Amniotic stem cell (primary cell): ENCODE measurements at regions not wholly inside any gene's neighbourhood (a gene's known extent, or its start where the extent isn't known, plus 50 kb on each side); places are given as distances from the start of the nearest gene placed in this dataset.

Experiments used
- DNase-seq: peaks from one replicate; lab custom pipeline; 2025; lab: John Stamatoyannopoulos, UW

DNA sequence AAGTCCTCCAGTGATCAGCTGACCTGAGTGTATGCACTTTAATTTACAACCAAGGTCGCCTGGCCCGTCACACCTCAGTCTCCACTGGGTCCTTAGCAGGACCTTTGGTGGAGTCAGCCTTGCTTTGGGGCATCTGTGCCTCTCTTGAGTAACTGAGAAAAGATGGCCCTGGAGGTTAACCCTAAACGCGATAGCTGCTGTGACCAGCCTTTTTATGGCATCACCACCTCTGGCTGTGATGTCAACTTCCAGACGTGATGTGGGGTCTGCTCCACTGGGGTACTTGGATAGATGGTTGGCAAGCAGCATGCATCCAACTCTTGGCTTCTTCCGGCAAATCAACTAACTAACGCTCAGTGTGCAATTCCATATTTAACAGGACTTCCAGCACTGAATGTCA lies 122.8 kb upstream of the RTL1 start:
- no peak for DNase-seq

DNA sequence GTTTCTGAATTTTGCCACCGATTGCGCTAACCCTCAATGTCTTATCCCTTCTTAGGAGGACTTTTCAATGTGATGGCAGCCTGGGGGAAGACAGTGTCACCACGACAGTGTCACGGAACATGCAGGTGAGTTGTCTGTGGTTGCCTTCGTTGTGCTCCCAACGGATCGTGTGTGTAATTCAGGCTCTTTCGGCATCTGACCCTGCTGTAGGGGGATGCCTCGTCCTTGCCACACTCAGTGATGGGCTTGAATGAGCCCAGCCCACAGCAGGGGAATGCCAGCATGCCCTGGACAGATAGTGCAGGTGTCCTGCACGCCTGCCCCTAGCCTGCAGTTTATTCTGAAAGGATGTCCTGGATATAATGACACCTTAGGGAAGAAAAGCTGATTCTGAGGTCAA lies 123.8 kb upstream of the RTL1 start:
- DNase-seq: no peak

DNA sequence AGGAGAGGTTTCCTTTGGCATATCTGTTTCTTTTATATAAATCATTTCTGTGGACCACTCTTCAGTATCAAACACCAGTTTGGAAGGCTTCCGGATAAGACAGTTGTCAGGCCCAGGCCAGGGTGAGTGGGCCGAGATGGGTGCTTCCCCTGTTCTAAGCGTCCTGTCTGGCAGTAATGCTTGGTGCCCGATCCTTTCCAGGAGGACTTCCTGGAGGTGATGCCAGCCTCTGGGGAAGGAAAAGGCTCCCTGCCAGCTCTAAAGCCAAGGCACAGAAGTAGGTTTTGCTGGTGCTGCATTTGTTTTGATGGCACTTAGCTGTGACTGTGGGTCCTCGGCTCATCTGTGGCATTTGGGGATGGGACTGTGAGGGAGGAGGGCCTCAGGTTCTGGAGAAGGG lies 124.4 kb upstream of the RTL1 start:
- no peak for DNase-seq

DNA sequence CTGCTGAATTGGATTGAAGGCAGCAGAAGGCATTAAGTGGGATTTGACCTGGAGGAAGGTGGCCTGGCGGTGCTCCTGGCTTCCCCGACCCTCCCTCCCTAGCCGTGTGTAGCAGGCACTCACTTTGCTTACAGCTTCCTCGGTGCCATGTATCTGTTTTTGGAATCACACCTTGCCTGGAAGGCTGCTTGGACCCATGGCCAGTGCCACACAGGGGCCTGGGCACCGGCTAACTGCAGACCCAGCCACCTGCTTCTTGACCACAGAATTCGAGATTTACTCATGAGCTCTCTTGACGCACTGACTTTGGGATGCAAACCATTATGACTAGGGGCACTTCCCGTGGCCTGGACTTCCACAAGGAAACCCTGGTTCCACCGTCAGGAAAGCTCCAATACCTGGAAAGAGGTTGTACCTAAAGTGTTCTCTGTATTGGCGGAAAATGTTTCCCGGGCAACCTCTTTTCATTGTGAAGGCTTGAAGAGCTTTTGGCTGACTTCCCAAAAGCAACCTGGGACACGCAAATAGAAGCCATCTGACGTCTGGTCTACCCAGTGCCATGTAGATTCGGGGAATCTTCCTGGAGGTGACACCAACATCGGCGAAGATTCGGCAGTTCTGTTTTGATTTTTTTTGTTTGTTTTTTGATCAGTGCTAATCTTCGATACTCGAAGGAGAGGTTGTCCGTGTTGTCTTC lies 125.6 kb upstream of the RTL1 start:
- no peak for DNase-seq

DNA sequence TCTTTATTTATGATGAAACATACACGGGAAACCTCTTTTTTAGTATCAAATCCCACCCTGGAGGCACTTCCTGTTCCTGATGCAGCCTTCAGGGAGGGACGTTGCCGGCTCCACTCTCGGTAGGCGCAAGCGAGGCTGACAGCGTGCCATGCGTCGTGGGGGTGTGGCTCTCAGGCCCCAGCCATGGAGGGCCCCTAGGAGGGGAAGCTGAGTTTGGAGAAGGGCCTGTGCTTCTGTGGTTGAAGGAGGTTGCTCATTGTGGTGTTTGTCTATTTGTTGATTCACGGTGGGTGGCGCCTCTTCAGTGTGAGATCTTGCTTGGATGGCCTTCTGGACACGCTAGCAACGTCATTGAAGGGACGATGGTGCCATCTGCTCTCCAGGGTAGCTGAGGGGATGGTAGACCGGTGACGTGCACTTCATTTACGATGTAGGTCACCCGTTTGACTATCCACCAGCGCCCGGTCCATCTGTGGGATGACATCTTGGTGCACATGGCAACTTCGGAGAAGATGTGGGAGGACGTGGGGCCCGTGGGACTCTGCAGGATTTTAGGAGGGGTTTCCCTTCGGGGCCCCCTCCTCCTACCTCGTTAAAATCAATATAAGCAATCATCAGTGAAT lies 126.3 kb upstream of the RTL1 start:
- DNase-seq: no peak

DNA sequence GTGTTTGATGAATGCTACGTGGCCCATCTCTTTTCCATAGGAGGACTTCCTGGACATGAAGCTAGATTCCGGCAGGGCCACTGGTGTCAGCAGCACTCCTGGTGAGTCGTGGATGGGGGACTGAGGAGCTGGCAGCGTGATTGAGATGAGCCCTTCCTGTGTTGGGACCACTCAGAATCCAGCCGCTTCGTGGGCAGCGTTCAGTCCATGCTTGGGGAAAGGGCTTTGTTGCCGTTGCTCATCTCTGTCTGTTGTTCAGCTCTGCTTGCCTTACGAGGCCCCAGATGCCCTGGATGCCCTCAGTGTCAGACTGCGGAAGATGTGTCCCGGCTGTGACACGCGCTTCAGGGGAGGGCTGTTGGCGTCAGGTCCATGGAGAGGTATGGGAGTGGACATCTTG lies 127.1 kb upstream of the RTL1 start:
- no peak for DNase-seq

DNA sequence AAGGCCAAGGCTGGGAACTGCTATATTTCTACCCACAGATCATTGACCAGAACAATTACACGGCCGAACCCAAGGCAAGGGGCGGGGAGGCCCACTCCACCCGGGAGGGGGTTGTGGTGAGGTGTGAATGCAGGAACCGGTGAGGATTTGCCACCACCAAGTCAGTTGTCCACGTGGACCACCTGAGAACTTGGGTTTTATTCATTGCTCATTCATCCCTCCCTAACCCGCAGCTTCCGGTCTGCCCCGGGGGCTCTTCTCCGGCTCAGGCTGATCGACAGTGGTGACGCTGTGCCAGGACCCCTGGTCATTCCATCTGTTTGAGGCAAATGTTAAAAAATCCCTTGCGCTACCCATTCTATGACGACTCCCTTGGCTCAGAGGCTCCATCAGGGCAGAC lies 127.7 kb upstream of the RTL1 start:
- no peak for DNase-seq

DNA sequence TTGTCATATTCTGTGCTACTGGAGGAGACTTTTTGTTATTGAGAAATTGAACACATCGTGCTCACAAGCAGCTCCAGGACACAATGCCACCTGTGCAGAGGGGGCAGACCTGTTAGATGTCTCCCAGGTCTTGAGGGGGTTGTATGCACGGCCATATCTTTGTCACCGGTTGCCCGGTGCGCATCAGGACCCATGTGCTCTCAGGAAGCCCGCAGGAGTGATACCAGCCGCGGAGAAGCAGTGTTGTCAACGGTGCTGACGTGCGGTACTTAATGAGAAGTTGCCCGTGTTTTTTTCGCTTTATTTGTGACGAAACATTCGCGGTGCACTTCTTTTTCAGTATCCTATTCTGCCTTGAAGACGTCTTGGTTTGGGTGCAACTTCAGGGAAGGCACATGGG lies 128.2 kb upstream of the RTL1 start:
- DNase-seq: no peak

DNA sequence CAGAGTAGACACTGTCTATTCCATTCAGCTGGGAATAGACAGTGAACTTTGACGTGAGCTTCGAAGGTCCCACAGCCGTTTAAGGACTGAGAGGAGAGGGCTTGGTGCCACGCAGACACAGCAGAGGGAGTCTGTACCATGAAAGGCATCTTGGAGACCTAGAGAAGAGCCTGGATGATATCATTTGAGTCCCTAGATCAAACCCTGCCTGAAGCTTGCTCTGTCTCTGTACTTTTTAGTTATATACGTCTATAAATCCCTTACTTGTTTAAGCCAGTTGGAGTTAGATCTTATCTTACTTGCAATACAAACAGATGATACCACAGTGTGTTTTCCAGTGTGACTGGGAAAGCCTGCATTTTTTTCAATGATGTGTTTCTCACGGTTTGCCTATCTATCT lies 128.9 kb upstream of the RTL1 start:
- no peak for DNase-seq

DNA sequence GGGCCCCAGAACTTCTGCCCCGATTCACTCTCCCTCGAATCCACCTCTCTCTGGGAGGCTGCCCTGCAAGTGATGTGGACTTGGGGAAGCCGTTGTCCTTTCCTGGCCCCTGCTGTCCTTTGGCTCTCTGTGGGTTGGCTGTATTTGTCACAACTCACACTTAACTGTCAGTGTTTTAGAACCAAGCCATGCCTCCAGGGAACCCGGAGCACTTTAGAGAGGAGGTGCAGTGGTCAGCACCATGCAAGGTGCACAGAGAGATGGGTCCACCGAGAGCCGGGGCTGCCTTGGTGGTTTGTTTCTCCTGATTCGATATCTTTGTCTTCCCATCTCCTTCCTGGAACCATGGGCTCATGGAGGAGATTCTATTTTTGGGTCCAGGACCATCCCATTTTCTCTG lies 129.5 kb upstream of the RTL1 start:
- no peak for DNase-seq

DNA sequence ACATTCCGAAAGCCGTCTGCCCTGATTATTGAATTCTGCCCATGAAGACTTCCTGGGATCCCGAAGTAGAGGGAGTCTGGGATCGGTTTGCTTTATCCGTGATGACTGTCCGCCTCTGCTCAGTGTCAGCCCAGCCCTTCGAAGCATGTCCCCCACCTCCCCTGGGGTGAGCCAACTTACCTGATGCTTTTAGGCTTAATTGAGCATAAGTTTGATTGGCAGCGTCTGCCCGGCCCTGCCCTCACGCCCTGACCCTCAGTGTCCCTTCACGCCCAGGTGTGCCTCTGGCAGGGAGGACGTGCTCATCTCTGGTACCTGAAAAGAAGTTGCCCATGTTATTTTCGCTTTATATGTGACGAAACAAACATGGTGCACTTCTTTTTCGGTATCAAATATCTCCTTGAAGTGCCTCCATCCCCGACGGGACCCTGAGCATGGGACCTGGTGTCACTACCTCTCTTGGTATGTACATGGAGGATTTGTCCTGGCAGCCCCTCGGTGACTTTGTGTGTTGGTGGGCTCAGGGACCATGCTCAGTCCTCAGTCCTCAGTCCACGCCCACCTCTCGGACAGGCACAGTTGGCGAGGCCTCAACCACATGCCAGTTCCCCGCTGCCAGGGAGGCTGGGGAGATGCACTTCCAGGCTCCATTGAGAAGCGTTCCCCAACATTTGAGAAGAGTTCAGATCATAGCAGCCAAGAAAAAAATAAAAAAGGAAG lies 130.1 kb upstream of the RTL1 start:
- DNase-seq: no peak

DNA sequence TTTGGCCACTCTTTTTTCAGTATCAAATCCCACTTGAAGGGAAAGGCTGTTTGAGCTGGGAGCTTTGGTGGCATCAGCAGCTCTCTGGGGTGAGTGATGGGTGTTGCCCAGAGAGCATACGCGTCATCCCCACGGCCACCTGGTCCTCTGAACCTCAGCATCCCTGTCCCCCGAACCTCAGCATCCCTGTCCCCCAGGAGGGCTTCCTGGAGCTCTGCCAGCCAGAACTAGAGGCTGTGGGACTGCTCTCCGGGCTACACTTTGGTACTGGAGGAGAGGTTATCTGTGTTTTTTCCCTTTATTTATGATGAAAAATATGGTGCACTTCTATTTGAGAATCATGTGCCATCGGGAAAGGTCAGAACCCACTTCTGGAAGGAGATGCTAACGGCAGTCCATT lies 131.5 kb upstream of the RTL1 start:
- no peak for DNase-seq

DNA sequence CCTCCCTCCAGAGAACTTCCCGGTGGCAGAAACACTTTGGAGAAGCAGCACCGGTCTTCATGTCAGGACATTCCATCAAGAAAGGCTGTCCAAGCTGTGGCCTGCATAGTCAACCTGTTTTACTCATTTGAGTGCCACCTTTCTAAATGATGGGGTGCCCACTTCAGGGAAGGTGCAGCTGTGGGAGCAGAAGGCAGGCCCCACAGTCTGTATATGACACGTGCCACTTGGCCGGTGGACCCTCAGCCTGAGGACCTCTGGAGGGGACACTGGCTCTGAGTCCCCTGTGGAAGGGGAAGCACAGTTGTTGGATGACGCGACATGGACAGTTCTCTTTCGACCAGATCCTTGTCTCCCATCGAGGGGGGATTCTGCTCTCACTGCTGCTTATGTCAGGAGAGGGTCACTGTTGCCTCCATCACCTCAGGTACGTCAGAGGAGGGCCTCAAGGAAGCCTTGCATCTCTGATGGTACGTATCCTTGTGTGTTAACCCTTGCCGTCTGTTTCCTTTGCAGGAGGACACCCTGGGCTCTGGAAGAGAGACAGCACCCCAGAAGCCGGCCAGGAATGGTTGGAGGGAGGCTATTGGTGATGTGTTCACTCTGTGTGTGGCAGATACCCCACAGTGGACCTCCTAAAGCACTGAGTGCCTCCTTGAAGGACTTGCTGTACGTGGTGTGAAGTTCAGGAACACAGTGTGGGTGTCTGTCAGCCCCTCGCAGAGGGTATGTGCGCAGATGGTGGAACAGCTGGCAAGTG lies 132.1 kb upstream of the RTL1 start:
- DNase-seq: no peak

DNA sequence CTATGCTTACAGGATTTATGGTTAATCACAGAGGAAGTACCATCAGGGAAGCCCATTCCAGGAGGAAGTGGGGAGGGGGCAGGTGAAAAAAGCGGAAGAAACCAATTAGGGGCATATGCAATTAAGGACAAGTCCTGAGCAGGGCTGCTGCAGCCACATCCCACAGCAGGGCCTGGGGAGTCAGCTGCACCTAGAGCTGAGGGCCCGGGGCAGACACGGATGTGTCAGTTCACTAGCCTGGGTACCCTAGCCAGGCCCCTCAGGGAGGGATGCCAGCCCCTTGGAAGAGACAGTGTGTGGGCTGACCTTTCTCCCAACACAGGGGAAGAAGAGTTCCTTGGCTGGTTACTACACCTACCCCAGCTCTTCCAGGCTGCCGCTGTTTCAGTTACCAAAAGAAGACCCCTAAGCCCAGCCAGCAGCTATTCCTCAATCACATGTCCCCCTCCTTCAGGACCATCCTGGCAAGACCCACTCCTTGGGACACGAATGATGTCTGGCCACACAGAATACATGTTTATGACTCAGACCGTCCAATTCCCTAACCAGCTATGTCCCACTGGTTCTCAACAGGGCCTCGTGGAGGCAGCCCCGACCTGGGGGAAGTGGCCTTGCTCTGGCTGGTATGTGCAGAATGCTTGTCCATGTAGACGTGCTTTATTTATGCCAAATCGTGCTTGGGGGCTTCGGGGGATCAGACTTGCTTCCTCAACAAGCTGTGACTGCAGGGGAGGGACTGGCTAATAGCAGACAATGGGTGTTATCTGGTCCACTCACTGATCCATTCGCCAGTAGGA lies 133.7 kb upstream of the RTL1 start:
- no peak for DNase-seq

DNA sequence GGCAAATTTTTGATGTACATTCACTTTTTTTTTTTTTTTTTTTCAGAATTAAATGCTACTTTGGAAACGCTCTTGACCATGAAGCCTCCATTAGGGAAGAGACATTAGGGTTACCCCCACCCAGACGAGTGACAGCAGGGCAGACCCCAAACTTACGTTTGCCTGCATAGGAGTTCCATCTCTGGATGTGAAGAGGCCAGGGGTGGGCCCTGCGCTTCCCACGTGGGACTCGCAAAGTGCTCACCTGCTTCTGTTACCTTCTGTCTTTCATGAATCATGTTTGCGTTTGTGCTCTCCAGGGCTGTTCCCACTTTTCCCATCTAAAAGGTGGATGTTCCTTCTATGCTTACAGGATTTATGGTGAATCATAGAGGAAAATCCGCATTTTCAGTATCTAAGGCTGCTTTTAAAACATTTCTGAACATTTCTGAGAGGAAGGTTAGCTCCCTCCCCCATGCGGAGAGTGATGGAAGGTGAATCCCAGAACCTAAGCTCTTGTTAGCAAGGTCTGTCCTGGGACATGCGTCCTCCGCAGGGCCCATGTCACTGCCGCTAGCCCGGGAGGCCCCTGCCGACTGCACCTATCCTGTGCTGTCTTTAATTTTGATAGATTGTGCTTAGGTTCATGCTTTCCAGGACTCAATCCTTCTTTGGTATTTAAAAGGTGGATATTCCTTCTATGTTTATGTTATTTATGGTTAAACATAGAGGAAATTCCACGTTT lies 135.7 kb upstream of the RTL1 start:
- no peak for DNase-seq

DNA sequence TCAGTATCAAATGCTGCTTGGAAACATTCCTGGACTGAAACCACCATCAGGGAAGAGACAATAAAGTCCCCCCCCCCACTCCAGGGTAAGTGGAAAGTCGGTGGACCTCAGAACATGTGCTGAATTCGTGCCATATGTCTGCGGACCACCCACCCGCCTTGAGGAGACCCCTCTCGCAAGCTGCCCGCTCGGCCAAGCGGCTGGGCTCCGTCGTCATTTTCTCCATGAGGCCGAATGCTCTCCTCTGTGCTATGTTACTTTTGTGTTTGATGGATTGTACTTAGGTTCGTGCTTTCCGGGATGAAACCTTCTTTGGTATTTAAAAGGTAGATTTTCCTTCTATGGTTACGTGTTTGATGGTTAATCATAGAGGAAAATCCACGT lies 136.2 kb upstream of the RTL1 start:
- no peak for DNase-seq

DNA sequence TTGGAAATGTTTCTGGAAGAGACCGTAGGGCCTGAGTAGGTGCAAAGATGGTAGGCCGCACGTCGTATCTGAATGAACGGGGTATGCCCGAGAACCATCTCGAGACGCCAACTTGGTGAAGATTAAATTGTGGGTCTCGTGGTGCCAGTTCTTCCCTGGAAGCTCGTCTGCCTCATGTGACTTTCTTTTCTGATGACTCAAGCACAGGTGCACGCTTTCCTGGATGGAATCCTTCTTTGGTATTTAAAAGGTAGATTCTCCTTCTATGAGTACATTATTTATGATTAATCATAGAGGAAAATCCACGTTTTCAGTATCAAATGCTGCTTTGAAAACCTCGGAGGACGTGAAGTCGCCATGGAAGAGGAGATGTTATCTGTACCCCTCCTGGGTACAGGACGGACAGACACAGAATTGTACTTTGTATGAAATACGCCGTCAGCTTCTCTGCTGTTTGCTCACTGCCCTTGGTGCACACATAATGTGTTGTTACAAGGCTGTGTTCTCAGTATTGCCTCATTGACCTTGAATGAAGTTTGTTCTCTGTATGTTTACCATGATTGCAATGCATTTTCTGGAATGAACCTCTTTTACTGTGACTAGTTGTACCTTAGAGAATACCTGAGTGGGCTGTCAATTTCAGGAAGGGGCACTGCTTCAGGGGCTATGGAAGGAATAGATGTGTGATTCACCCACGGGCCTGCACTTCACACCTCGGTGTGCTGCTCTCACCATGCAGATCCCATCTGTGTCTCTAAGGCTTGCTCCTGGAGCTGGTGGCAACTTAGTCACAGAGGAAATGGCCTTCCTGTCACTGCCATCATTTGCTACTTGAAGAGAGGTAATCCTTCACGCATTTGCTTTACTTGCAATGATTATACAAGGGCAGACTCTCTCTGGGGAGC lies 137.3 kb upstream of the RTL1 start:
- no peak for DNase-seq

DNA sequence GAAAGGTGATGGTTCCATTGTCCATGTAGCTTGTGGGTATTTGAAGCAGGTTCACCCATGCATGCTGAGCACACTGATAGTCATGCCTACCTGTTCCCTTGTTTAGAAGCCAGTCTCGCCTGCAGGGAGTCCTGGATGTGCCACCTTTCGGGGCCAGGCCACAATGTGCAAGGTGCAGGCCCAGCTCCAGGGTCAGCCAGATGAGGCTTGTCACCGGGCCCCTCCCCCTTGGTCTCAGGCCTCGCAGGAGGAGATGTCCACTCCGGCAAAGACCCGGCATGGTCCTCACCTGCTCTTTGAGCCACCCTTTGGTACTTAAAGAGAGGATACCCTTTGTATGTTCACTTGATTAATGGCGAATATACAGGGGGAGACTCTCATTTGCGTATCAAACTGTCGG lies 140.4 kb upstream of the RTL1 start:
- DNase-seq: no peak

DNA sequence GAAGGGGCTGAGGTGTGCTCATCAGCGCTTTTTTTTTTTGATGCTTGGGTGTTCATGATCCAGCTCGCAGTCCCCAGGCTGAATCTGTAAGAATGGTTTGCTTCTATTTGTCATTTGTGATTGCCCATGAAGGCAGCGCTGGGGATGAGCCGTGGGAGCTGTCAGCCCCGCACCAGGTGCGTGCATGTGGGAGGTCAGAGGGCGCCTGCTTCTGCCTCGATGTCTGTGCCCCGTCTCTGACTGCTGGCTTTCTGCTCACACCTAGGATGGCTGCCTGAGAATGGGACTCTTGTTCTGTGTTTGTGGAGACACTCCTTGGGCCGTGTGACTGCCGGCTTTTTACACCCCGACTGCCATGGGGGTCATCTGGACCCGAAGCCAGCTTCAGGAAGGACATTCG lies 141.2 kb upstream of the RTL1 start:
- no peak for DNase-seq

DNA sequence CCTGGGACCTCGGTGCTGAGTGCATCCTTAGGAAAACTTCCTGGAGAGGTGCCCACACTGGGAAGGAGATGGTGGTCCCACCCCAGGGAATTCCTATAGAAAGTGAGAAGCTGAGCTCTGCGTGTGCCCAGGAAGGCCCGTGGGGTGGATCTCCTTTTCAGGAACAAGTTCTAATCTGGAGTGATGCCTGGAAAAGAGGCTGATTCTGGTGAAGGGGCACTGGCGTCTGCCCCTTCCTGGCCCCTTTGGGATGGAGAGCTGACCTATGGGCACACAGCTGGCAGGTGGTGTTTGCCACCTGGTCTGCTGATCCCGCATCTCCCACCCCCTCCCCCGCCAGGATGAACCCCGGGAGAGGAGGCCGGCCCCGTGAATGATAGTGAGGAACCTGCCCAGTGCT lies 142.0 kb upstream of the RTL1 start:
- DNase-seq: no peak
